ENCODE measurements at regions not wholly inside any gene's neighbourhood (a gene's known extent, or its start where the extent isn't known, plus 50 kb on each side); places are given as distances from the start of the nearest gene placed in this dataset.

DNA sequence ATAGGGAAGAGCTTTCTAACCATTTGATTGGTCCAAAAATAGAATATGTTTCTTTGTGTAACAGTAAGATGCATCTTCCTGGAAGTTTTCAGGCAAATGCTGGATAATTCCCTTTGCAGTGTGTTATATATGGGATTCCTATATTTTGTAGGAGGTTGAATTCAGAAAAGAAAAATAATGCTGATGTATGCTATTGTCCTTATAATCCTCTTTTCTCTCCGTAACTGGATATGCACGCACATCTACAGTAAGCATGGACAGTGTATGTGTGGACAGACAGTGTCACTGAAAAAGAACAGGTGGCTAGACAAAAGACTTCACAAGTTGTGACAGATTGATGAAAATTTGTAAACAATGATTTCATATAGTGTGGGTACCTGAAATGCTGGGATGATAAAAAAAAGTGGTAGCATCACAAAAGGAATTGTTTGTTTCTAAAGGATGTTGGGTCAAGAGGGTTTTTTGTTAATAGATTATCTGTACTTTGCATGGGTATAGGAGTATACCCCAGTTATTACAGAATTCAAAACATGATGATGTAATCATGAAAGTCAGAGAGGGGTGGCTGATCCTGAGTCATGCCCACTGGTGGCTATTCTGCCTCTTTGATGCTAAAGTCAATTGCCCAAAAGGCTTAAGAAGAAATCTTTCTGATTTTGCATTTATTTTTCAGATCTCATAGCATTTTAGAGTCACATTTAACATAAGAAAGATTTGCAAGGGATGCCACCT is 160.7 kb upstream of the TMTC1 start:
- H3K4me1 Mint-ChIP-seq (ENCODE audit: unreplicated experiment) = no peaks in the 10 kb centered on the region
- DNase-seq (ENCODE audit: extremely low spot score, unreplicated experiment) = no peak
- H3K27me3 Mint-ChIP-seq = peaks cover 3% of the 10 kb centered on the region
- no peak overlapping the region for H3K4me3 Mint-ChIP-seq
- peaks cover 3% of the 10 kb centered on the region for H3K36me3 Mint-ChIP-seq
- H3K27ac Mint-ChIP-seq = no peak overlapping the region
- TF ChIP-seq, protein P1, sequence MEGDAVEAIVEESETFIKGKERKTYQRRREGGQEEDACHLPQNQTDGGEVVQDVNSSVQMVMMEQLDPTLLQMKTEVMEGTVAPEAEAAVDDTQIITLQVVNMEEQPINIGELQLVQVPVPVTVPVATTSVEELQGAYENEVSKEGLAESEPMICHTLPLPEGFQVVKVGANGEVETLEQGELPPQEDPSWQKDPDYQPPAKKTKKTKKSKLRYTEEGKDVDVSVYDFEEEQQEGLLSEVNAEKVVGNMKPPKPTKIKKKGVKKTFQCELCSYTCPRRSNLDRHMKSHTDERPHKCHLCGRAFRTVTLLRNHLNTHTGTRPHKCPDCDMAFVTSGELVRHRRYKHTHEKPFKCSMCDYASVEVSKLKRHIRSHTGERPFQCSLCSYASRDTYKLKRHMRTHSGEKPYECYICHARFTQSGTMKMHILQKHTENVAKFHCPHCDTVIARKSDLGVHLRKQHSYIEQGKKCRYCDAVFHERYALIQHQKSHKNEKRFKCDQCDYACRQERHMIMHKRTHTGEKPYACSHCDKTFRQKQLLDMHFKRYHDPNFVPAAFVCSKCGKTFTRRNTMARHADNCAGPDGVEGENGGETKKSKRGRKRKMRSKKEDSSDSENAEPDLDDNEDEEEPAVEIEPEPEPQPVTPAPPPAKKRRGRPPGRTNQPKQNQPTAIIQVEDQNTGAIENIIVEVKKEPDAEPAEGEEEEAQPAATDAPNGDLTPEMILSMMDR (conservative IDR thresholded peaks at IDR 0.05) = no peak
- H3K9me3 Mint-ChIP-seq = peaks cover 4% of the 10 kb centered on the region

DNA sequence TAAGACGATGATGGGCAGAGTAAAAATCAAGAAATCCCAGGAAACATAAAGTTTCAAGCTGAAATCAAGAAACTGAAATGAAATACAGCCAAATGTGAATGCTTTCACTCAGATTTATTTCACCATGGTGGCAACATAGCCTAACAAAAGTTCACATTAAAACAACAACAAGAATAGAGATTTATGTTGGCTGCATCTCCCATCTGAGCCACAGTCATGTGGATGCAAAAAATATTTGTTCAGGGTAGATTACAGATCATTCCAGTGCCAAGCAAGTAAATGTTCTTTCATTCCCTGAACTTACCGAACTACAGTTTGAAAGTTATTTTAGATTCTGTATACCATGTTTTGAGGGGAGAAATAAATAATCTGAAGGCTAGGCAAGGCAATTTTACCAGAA is 159.9 kb upstream of the TMTC1 start:
- H3K4me3 Mint-ChIP-seq = no peak overlapping the region
- TF ChIP-seq, protein P1 (conservative IDR thresholded peaks at IDR 0.05) = no peak
- DNase-seq (ENCODE audit: extremely low spot score, unreplicated experiment) = no peak
- H3K4me1 Mint-ChIP-seq (ENCODE audit: unreplicated experiment) = no peaks in the 10 kb centered on the region
- H3K27ac Mint-ChIP-seq = no peak overlapping the region
- peaks cover 3% of the 10 kb centered on the region for H3K36me3 Mint-ChIP-seq
- H3K9me3 Mint-ChIP-seq = peaks cover 4% of the 10 kb centered on the region
- peaks cover 3% of the 10 kb centered on the region for H3K27me3 Mint-ChIP-seq

DNA sequence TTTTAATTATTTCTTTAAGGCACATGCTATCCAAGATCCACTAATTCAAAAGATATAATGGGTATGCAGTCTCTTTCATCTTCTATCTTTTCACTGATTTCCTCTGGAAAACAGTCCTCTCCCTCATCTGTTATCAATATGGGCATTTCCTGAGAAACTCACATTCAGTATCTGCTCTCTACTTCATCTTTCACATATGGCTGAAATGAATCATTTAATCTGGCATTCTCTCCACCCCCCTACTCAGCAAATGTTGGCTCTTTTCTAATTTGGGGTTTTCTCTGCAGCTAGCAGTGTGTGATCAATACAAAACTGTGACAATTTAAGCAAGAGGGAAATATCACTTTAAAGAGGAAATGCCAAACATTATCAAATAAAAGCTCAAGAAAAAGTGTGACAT is 157.1 kb upstream of the TMTC1 start:
- no peaks in the 10 kb centered on the region for H3K27me3 Mint-ChIP-seq
- H3K4me3 Mint-ChIP-seq = no peak overlapping the region
- no peaks in the 10 kb centered on the region for H3K4me1 Mint-ChIP-seq (ENCODE audit: unreplicated experiment)
- TF ChIP-seq, protein P1 (conservative IDR thresholded peaks at IDR 0.05) = no peak
- peaks cover 4% of the 10 kb centered on the region for H3K9me3 Mint-ChIP-seq
- DNase-seq (ENCODE audit: extremely low spot score, unreplicated experiment) = no peak
- no peak overlapping the region for H3K27ac Mint-ChIP-seq
- peaks cover 3% of the 10 kb centered on the region for H3K36me3 Mint-ChIP-seq

DNA sequence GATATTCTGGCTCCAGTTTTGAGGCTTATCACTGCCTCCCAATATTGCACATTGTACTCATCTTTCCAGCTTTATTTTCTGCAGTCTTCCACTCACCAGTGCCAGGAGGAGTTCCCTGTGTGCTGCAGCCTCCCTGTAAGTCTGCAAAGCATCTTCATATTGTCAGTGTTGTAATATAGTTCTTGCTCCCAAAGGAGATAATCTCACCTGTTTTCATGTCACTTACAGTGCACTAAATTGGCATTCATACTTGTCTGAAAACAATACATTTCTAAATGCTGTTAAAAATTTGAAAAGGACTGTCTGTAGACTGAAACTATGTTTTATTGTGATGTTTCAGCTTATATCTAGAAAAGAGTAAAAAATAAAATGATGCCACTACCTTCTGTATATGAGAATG is 146.8 kb upstream of the TMTC1 start:
- H3K4me3 Mint-ChIP-seq = no peak overlapping the region
- TF ChIP-seq, protein P1 (conservative IDR thresholded peaks at IDR 0.05) = no peak
- peaks cover 7% of the 10 kb centered on the region for H3K27me3 Mint-ChIP-seq
- DNase-seq (ENCODE audit: extremely low spot score, unreplicated experiment) = no peak
- no peak overlapping the region for H3K27ac Mint-ChIP-seq
- no peaks in the 10 kb centered on the region for H3K4me1 Mint-ChIP-seq (ENCODE audit: unreplicated experiment)
- H3K36me3 Mint-ChIP-seq = no peaks in the 10 kb centered on the region
- no peaks in the 10 kb centered on the region for H3K9me3 Mint-ChIP-seq

DNA sequence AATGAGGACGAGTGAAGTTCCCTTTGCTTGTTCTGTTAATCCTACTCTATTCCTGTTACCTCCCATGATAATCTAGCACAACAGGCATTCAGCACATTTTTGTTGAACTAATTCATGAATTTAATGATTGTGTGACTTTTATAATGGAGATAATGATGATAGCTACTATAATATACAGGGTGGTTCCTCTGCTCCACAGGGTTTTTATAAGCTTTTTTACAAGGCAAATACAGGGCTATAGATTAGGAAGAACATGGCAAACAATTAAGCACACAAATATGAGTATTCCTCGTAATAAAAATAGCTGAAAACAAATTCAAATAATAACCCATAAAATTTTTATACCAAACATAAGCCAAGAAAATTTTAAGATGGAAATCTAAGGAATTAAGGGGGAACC is 145.6 kb upstream of the TMTC1 start:
- Mint-ChIP-seq H3K27ac (no peak overlapping the region), H3K27me3 (peaks cover 7% of the 10 kb centered on the region), H3K9me3 (no peaks in the 10 kb centered on the region), H3K36me3 (no peaks in the 10 kb centered on the region), H3K4me1 (ENCODE audit: unreplicated experiment) (no peaks in the 10 kb centered on the region), H3K4me3 (no peak overlapping the region)
- TF ChIP-seq, protein P1 (conservative IDR thresholded peaks at IDR 0.05) = no peak
- DNase-seq (ENCODE audit: extremely low spot score, unreplicated experiment) = no peak
